Suppressor macrophage treated with lipopolysaccharide for 1 hour (primary cell): ENCODE measurements at regions not wholly inside any gene's neighbourhood (a gene's known extent, or its start where the extent isn't known, plus 50 kb on each side); places are given as distances from the start of the nearest gene placed in this dataset.
A peak's percentile ranks its signal among the peaks of the same experiment; 100 is the strongest.

Source experiments
- DNase-seq, 3 donors: peaks; one replicate each; pipeline ENCODE4 v3.0.0-alpha.2; 2020 to 2022

GRCh38 chrY:15510984-15511650, 986.8 kb downstream of the NLGN4Y start:
- no peak for DNase-seq

GRCh38 chrY:15535131-15535530, 1010.8 kb downstream of the NLGN4Y start:
- DNase-seq = no peak

GRCh38 chrY:15535784-15536511, 1011.6 kb downstream of the NLGN4Y start:
- peak in 1 of 3 donors; percentile 0 for DNase-seq

- no peak for DNase-seq
Measured at GRCh38 chrY:15540516-15540915, 1016.2 kb downstream of the NLGN4Y start.

- no peak for DNase-seq
Measured at GRCh38 chrY:15546177-15546754, 1021.9 kb downstream of the NLGN4Y start.

- no peak for DNase-seq
Measured at GRCh38 chrY:15552074-15552473, 1027.7 kb downstream of the NLGN4Y start.

GRCh38 chrY:15554991-15555390, 1030.7 kb downstream of the NLGN4Y start:
- DNase-seq = no peak

- DNase-seq = no peak
Measured at GRCh38 chrY:15559169-15559568, 1034.8 kb downstream of the NLGN4Y start.

- DNase-seq = no peak
Measured at GRCh38 chrY:15560840-15561239, 1036.5 kb downstream of the NLGN4Y start.

- DNase-seq = no peak
Measured at GRCh38 chrY:15561501-15562289, 1037.4 kb downstream of the NLGN4Y start.

- no peak for DNase-seq
Measured at GRCh38 chrY:15577886-15578285, 1053.6 kb downstream of the NLGN4Y start.

GRCh38 chrY:15578761-15579160, 1054.4 kb downstream of the NLGN4Y start:
- DNase-seq = no peak

- DNase-seq = peak in 1 of 3 donors; percentile 0
Measured at GRCh38 chrY:15579245-15579644, 1054.9 kb downstream of the NLGN4Y start.

GRCh38 chrY:15583111-15583510, 1058.8 kb downstream of the NLGN4Y start:
- no peak for DNase-seq

- no peak for DNase-seq
Measured at GRCh38 chrY:15592957-15593356, 1068.6 kb downstream of the NLGN4Y start.

GRCh38 chrY:15593476-15594160, 1069.3 kb downstream of the NLGN4Y start:
- no peak for DNase-seq

- DNase-seq = no peak
Measured at GRCh38 chrY:15594179-15594578, 1069.8 kb downstream of the NLGN4Y start.

- no peak for DNase-seq
Measured at GRCh38 chrY:15600565-15600964, 1076.2 kb downstream of the NLGN4Y start.

GRCh38 chrY:15624370-15624769, 1100.0 kb downstream of the NLGN4Y start:
- no peak for DNase-seq

GRCh38 chrY:15624928-15625327, 1100.6 kb downstream of the NLGN4Y start:
- no peak for DNase-seq

GRCh38 chrY:15648198-15648597, 1123.9 kb downstream of the NLGN4Y start:
- no peak for DNase-seq

- no peak for DNase-seq
Measured at GRCh38 chrY:15650056-15650455, 1125.7 kb downstream of the NLGN4Y start.

- DNase-seq = no peak
Measured at GRCh38 chrY:15688531-15688930, 1164.2 kb downstream of the NLGN4Y start.
